Endothelial cell of umbilical vein (primary cell): ENCODE measurements at regions not wholly inside any gene's neighbourhood (a gene's known extent, or its start where the extent isn't known, plus 50 kb on each side); places are given as distances from the start of the nearest gene placed in this dataset.

Experiments
- BruUV-seq: library from RNA; stranded (reverse); fragments of 400-500 nt; replicated peaks from 2 replicates; lab custom pipeline; 2021; lab: Mats Ljungman, UMichigan
- CTCF ChIA-PET: fragments of 300-600, 350-600 bp; sonication (Branson Sonifier 250); formaldehyde crosslinking; loops from one replicate; lab custom pipeline; 2021; ENCODE audit warnings: antibody characterized with exemption, inconsistent platforms; lab: Charles Lee
- POLR2A ChIA-PET: fragments of 300-600, 350-600 bp; sonication (Branson Sonifier 250); formaldehyde crosslinking; loops from one replicate; lab custom pipeline; 2021; ENCODE audit warnings: antibody characterized with exemption, inconsistent platforms; lab: Charles Lee
- DNase-seq: peaks from one replicate; pipeline ENCODE4 v3.0.0-alpha.2; 2011; ENCODE audit warnings: low read depth, low spot score
- FAIRE-seq: peaks from 2 replicates; lab custom pipeline; 2011; peaks lifted over from hg19 to GRCh38; lab: Jason Lieb, UNC
- H2AFZ ChIP-seq: 2 replicates; pipeline ENCODE4 v1.6.0; 2012; ENCODE audit warnings: low read depth, low read length, control low read depth, inconsistent platforms
- H3K27ac ChIP-seq: 2 replicates; pipeline ENCODE4 v1.5.1; 2011; ENCODE audit warnings: low read depth, mild to moderate bottlenecking, control low read depth, low read length, moderate library complexity; ENCODE audit not compliant: insufficient read depth
- H3K27me3 ChIP-seq, 2 experiments: 2 replicates each; pipeline versions ENCODE4 v1.6.0 to v1.6.1; 2011; ENCODE audit warnings: low read length in 2 of 2, mixed read lengths in 1 of 2; ENCODE audit not compliant: control insufficient read depth in 2 of 2, insufficient read depth in 2 of 2
- H3K36me3 ChIP-seq, 2 experiments: 2 replicates in 1 of 2; 3 replicates in 1 of 2; pipeline ENCODE4 v1.5.1; 2011; ENCODE audit warnings: low read length in 2 of 2, mild to moderate bottlenecking in 1 of 2, moderate library complexity in 1 of 2; ENCODE audit not compliant: control insufficient read depth in 2 of 2, insufficient read depth in 2 of 2; ENCODE audit errors: extremely low read depth in 1 of 2
- H3K4me1 ChIP-seq: 3 replicates; pipeline ENCODE4 v1.5.1; 2011; ENCODE audit warnings: mild to moderate bottlenecking, low read length; ENCODE audit not compliant: control insufficient read depth, insufficient read depth; ENCODE audit errors: extremely low read depth
- H3K4me2 ChIP-seq: 2 replicates; pipeline ENCODE4 v1.6.1; 2011; ENCODE audit warnings: low read length, control low read depth, mixed read lengths; ENCODE audit not compliant: insufficient read depth
- H3K4me3 ChIP-seq, 3 experiments: fragments of 200-600 bp in 1 of 3; sonication (generic), shearing (Covaris generic) in 1 of 3; replicated peaks in 1 of 3; 2 replicates each; pipeline ENCODE4 v1.5.1; 2011 to 2016; ENCODE audit warnings: control low read depth in 3 of 3, low read length in 3 of 3, mild to moderate bottlenecking in 2 of 3, inconsistent platforms in 1 of 3, low read depth in 1 of 3, moderate library complexity in 1 of 3; ENCODE audit not compliant: insufficient read depth in 1 of 3
- H3K79me2 ChIP-seq: 2 replicates; pipeline ENCODE4 v1.6.0; 2012; ENCODE audit warnings: low read length, inconsistent platforms; ENCODE audit not compliant: control insufficient read depth, insufficient read depth
- H3K9ac ChIP-seq: replicated peaks from 2 replicates; pipeline ENCODE3; 2011; ENCODE audit warnings: low read length, control low read depth; ENCODE audit not compliant: insufficient read depth; ENCODE audit errors: extremely low read depth
- H3K9me1 ChIP-seq: replicated peaks from 3 replicates; pipeline ENCODE4 v1.6.0; 2011; ENCODE audit warnings: mild to moderate bottlenecking, low read length; ENCODE audit not compliant: control insufficient read depth, insufficient read depth; ENCODE audit errors: extremely low read depth
- H3K9me3 ChIP-seq: replicated peaks from 2 replicates; pipeline ENCODE4 v1.5.1; 2012; ENCODE audit warnings: low read length, inconsistent platforms; ENCODE audit not compliant: control insufficient read depth, insufficient read depth
- H4K20me1 ChIP-seq: replicated peaks from 2 replicates; pipeline ENCODE3; 2011; ENCODE audit warnings: mild to moderate bottlenecking, low read length; ENCODE audit not compliant: control insufficient read depth, insufficient read depth; ENCODE audit errors: extremely low read depth
- CTCF ChIP-seq, 2 donors: IDR thresholded peaks; 1 replicate in 1 of 2; 2 replicates in 1 of 2; pipeline ENCODE4 v1.5.1; 2011; ENCODE audit warnings: low read length in 2 of 2, mild to moderate bottlenecking in 2 of 2, moderate library complexity in 2 of 2, control low read depth in 1 of 2, inconsistent platforms in 1 of 2, low read depth in 1 of 2; ENCODE audit not compliant: insufficient read depth in 1 of 2; ENCODE audit errors: extremely low read depth in 1 of 2
- EZH2 ChIP-seq: IDR thresholded peaks from 2 replicates; pipeline ENCODE4 v1.6.1; 2012; ENCODE audit warnings: borderline replicate concordance, low read depth, mild to moderate bottlenecking, moderate library complexity, low read length, inconsistent platforms; ENCODE audit not compliant: severe bottlenecking
- FOS ChIP-seq: IDR thresholded peaks from 2 replicates; pipeline ENCODE4 v1.6.1; 2011; ENCODE audit warnings: mild to moderate bottlenecking, low read length, moderate library complexity, borderline replicate concordance; ENCODE audit not compliant: insufficient read depth
- GATA2 ChIP-seq: IDR thresholded peaks from 2 replicates; pipeline ENCODE4 v1.7.0; 2011; ENCODE audit warnings: low read depth, mild to moderate bottlenecking, moderate library complexity, mixed read lengths, low read length; ENCODE audit not compliant: insufficient read length, insufficient read depth
- JUN ChIP-seq: IDR thresholded peaks from 2 replicates; pipeline ENCODE4 v1.6.1; 2011; ENCODE audit warnings: borderline replicate concordance, low read depth; ENCODE audit not compliant: insufficient read length, insufficient read depth
- MAX ChIP-seq: IDR thresholded peaks from 2 replicates; pipeline ENCODE4 v1.6.1; 2011; ENCODE audit not compliant: insufficient read depth, insufficient read length
- MYC ChIP-seq: IDR thresholded peaks from one replicate; pipeline ENCODE4 v1.6.1; 2011; ENCODE audit warnings: mild to moderate bottlenecking, low read depth, low read length
- POLR2A ChIP-seq: IDR thresholded peaks from 2 replicates; pipeline ENCODE4 v1.6.1; 2012; ENCODE audit warnings: low read depth, mild to moderate bottlenecking, control low read depth, low read length
- POLR2AphosphoS5 ChIP-seq: IDR thresholded peaks from 2 replicates; pipeline ENCODE4 v1.6.1; 2012; ENCODE audit warnings: low read depth, mild to moderate bottlenecking, control low read depth, low read length, moderate library complexity; ENCODE audit not compliant: insufficient read depth
- dilution Hi-C: fragments of 300-500 bp; cut with MboI; formaldehyde crosslinking; loops from one replicate; pipeline ENCODE4 v1.15.0; 2019; ENCODE audit warnings: low sequenced_read_pairs; ENCODE audit not compliant: extremely low pct_ligation_motif_present
- intact Hi-C: fragments of 100-400 bp; cut with micrococcal nuclease; formaldehyde crosslinking; loops from one replicate; pipeline ENCODE4 v1.10.0; 2022

GRCh38 chr15:35602836-35603235, 56.9 kb upstream of the DPH6 start:
- Histone ChIP-seq H4K20me1 (no peaks in the 10 kb centered on the region), H3K9me3 (no peaks in the 10 kb centered on the region), H2AFZ (no peak overlapping the region), H3K27ac (no peak overlapping the region), H3K9ac (no peak overlapping the region), H3K79me2 (no peaks in the 10 kb centered on the region), H3K4me3 (no peak overlapping the region), H3K36me3 (no peaks in the 10 kb centered on the region), H3K4me1 (no peaks in the 10 kb centered on the region), H3K4me2 (no peak overlapping the region), H3K27me3 (no peaks in the 10 kb centered on the region), H3K9me1 (no peaks in the 10 kb centered on the region)
- no TSS peak for BruUV-seq
- TF ChIP-seq CTCF (IDR thresholded peaks at IDR 0.05; ENCODE audit: extremely low read depth in 1 of 2, insufficient read depth in 1 of 2, low read depth in 1 of 2, low read length in 2 of 2) (no peak), EZH2 (no peak), JUN (no peak), MAX (no peak), MYC (no peak), GATA2 (no peak), FOS (no peak), POLR2AphosphoS5 (no peak), POLR2A (no peak)
- POLR2A ChIA-PET: no interaction called here
- intact Hi-C loops (no loop called here), dilution Hi-C loops (no loop called here)
- FAIRE-seq: no peak
- no peak for DNase-seq
- CTCF ChIA-PET: no interaction called here
